COLO668 (cell line): ENCODE measurements at regions not wholly inside any gene's neighbourhood (a gene's known extent, or its start where the extent isn't known, plus 50 kb on each side); places are given as distances from the start of the nearest gene placed in this dataset.
"Not testable (repeated sequence)": the region's sequence is repeated elsewhere in the genome, so short reads cannot be mapped to it uniquely, and the experiment has no call there.

Experiments
- DNase-seq: peaks from one replicate; lab custom pipeline; 2025; ENCODE audit not compliant: unreplicated experiment; lab: John Stamatoyannopoulos, UW

- no peak for DNase-seq
These were observed 1043.8 kb upstream of the NUDT12 start for GRCh38 chr5:104606258-104606829.

- no peak for DNase-seq
These were observed 1037.1 kb upstream of the NUDT12 start for GRCh38 chr5:104599726-104600125.

- no peak for DNase-seq
These were observed 1035.7 kb upstream of the NUDT12 start for GRCh38 chr5:104598285-104598684.

GRCh38 chr5:104594850-104595249, 1032.3 kb upstream of the NUDT12 start:
- no peak for DNase-seq

GRCh38 chr5:104576677-104577076, 1014.1 kb upstream of the NUDT12 start:
- no peak for DNase-seq

- DNase-seq: no peak
These were observed 1011.5 kb upstream of the NUDT12 start for GRCh38 chr5:104573949-104574709.

GRCh38 chr5:104569621-104570020, 1007.0 kb upstream of the NUDT12 start:
- no peak for DNase-seq

GRCh38 chr5:104564530-104564929, 1001.9 kb upstream of the NUDT12 start:
- DNase-seq: no peak

- DNase-seq: no peak
These were observed 994.4 kb upstream of the NUDT12 start for GRCh38 chr5:104556957-104557356.

- DNase-seq: no peak
These were observed 989.0 kb upstream of the NUDT12 start for GRCh38 chr5:104551628-104552027.

GRCh38 chr5:104546871-104547270, 984.3 kb upstream of the NUDT12 start:
- not testable (repeated sequence) for DNase-seq

GRCh38 chr5:104541141-104541785, 978.7 kb upstream of the NUDT12 start:
- DNase-seq: no peak

- DNase-seq: no peak
These were observed 977.9 kb upstream of the NUDT12 start for GRCh38 chr5:104540448-104540847.

- no peak for DNase-seq
These were observed 977.2 kb upstream of the NUDT12 start for GRCh38 chr5:104539618-104540350.

GRCh38 chr5:104538734-104539133, 976.1 kb upstream of the NUDT12 start:
- DNase-seq: no peak

GRCh38 chr5:104533498-104533897, 970.9 kb upstream of the NUDT12 start:
- DNase-seq: no peak

- DNase-seq: no peak
These were observed 964.3 kb upstream of the NUDT12 start for GRCh38 chr5:104526866-104527265.

GRCh38 chr5:104513640-104514072, 951.1 kb upstream of the NUDT12 start:
- DNase-seq: no peak

GRCh38 chr5:104513121-104513602, 950.6 kb upstream of the NUDT12 start:
- DNase-seq: no peak

GRCh38 chr5:104512063-104512825, 949.7 kb upstream of the NUDT12 start:
- DNase-seq: no peak

- no peak for DNase-seq
These were observed 935.7 kb upstream of the NUDT12 start for GRCh38 chr5:104498281-104498680.
